ENCODE measurements at regions not wholly inside any gene's neighbourhood (a gene's known extent, or its start where the extent isn't known, plus 50 kb on each side); places are given as distances from the start of the nearest gene placed in this dataset.

DNA sequence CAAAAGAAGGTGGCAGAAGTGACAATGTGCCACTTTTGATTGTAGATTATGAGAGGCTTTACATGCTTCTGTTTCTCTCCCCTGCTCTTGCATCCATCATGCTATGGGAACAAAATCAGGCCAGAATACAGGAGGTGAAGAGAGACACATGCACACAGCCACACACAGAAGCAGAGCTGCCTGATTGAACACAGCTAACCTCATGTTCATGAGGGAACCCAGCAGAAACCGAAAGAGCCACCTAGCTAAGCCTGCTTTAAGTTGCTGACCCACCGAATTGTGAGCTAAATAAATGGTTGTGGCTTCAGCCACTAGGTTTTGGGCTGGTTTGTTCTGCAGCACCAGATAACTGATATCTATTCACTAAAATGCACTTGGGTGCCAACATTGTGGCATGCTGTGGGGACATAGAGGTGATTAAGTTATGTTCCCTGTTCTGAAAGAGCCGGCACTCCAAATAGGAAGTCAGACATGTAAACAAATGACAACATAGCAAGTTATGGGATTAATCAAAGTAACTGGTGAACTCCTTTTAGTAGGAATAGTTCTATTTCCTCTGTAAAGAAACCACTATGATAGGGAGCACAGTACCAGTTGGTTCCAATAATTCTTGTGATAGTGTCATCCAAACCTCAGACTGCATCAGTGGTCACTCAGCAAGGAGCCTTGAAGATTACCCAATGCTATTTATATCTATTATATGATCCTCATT lies 93.6 kb upstream of the TNC start:
- no peak overlapping the region for H3K23ac ChIP-seq (ENCODE audit: low read length)
- no peak overlapping the region for H3K4me2 ChIP-seq (ENCODE audit: low read length)
- no peaks in the 10 kb centered on the region for H3K36me3 ChIP-seq (ENCODE audit: control insufficient read depth, insufficient read depth, low read length)
- H3K27me3 ChIP-seq (ENCODE audit: insufficient read depth, low read length, poor library complexity) = no peaks in the 10 kb centered on the region
- H3K18ac ChIP-seq (ENCODE audit: low read length) = peak overlapping the region; percentile 45
- peak overlapping the region; percentile 57 for H3K56ac ChIP-seq (ENCODE audit: low read length)
- H4K5ac ChIP-seq (ENCODE audit: low read length) = no peak overlapping the region
- H3K27ac ChIP-seq (ENCODE audit: low read depth, low read length) = no peak overlapping the region
- no peak overlapping the region for H3K9ac ChIP-seq (ENCODE audit: low read length)
- no peak overlapping the region for H3K4ac ChIP-seq (ENCODE audit: low read depth, low read length)
- DNase-seq = no peak
- no peak overlapping the region for H3K4me3 ChIP-seq (ENCODE audit: low read length)
- no CpG with 5 or more reads among the region's 3 CpGs for WGBS (ENCODE audit: extremely low coverage, insufficient coverage, low lambda C conversion rate)
- peaks cover 6% of the 10 kb centered on the region for H3K4me1 ChIP-seq (ENCODE audit: control insufficient read depth, low read depth, low read length)
- no peak overlapping the region for H2BK5ac ChIP-seq (ENCODE audit: low read length)
- H4K8ac ChIP-seq (ENCODE audit: low read depth, low read length) = no peak overlapping the region
- no peak overlapping the region for H2BK120ac ChIP-seq (ENCODE audit: low read depth, low read length)
- no peak overlapping the region for H2AK5ac ChIP-seq (ENCODE audit: low read length)
- no peaks in the 10 kb centered on the region for H3K79me1 ChIP-seq (ENCODE audit: low read length)
- no peaks in the 10 kb centered on the region for H3K79me2 ChIP-seq (ENCODE audit: control insufficient read depth, insufficient read depth, low read length)
- H2BK15ac ChIP-seq (replicated peaks; ENCODE audit: low read depth) = no peak overlapping the region

- H2AK5ac ChIP-seq (ENCODE audit: low read length) = no peak overlapping the region
- no peak overlapping the region for H3K4ac ChIP-seq (ENCODE audit: low read depth, low read length)
- H3K4me2 ChIP-seq (ENCODE audit: low read length) = no peak overlapping the region
- no peak overlapping the region for H3K4me3 ChIP-seq (ENCODE audit: low read length)
- H3K18ac ChIP-seq (ENCODE audit: low read length) = no peak overlapping the region
- DNase-seq = no peak
- H3K36me3 ChIP-seq (ENCODE audit: control insufficient read depth, insufficient read depth, low read length) = no peaks in the 10 kb centered on the region
- H2BK120ac ChIP-seq (ENCODE audit: low read depth, low read length) = no peak overlapping the region
- no peaks in the 10 kb centered on the region for H3K79me2 ChIP-seq (ENCODE audit: control insufficient read depth, insufficient read depth, low read length)
- no peak overlapping the region for H2BK15ac ChIP-seq (replicated peaks; ENCODE audit: low read depth)
- no peak overlapping the region for H3K23ac ChIP-seq (ENCODE audit: low read length)
- H3K56ac ChIP-seq (ENCODE audit: low read length) = no peak overlapping the region
- H3K4me1 ChIP-seq (ENCODE audit: control insufficient read depth, low read depth, low read length) = peaks cover 4% of the 10 kb centered on the region
- no peak overlapping the region for H4K8ac ChIP-seq (ENCODE audit: low read depth, low read length)
- H4K5ac ChIP-seq (ENCODE audit: low read length) = no peak overlapping the region
- H2BK5ac ChIP-seq (ENCODE audit: low read length) = no peak overlapping the region
- no peak overlapping the region for H3K27ac ChIP-seq (ENCODE audit: low read depth, low read length)
- no peak overlapping the region for H3K9ac ChIP-seq (ENCODE audit: low read length)
- H3K79me1 ChIP-seq (ENCODE audit: low read length) = no peaks in the 10 kb centered on the region
- no peaks in the 10 kb centered on the region for H3K27me3 ChIP-seq (ENCODE audit: insufficient read depth, low read length, poor library complexity)
Observed at GRCh38 chr9:115212125-115212605, 94.2 kb upstream of the TNC start.

- no peaks in the 10 kb centered on the region for H3K79me2 ChIP-seq (ENCODE audit: control insufficient read depth, insufficient read depth, low read length)
- H2AK5ac ChIP-seq (ENCODE audit: low read length) = no peak overlapping the region
- H3K36me3 ChIP-seq (ENCODE audit: control insufficient read depth, insufficient read depth, low read length) = no peaks in the 10 kb centered on the region
- H3K4me3 ChIP-seq (ENCODE audit: low read length) = no peak overlapping the region
- H4K8ac ChIP-seq (ENCODE audit: low read depth, low read length) = no peak overlapping the region
- no peak overlapping the region for H3K4me2 ChIP-seq (ENCODE audit: low read length)
- no peak overlapping the region for H3K23ac ChIP-seq (ENCODE audit: low read length)
- H2BK5ac ChIP-seq (ENCODE audit: low read length) = no peak overlapping the region
- H3K56ac ChIP-seq (ENCODE audit: low read length) = no peak overlapping the region
- no peak overlapping the region for H3K4ac ChIP-seq (ENCODE audit: low read depth, low read length)
- no peaks in the 10 kb centered on the region for H3K79me1 ChIP-seq (ENCODE audit: low read length)
- WGBS (ENCODE audit: extremely low coverage, insufficient coverage, low lambda C conversion rate) = no CpG with 5 or more reads among the region's 3 CpGs
- H4K5ac ChIP-seq (ENCODE audit: low read length) = no peak overlapping the region
- H3K9ac ChIP-seq (ENCODE audit: low read length) = no peak overlapping the region
- DNase-seq = no peak
- H3K18ac ChIP-seq (ENCODE audit: low read length) = peak overlapping the region; percentile 95
- no peaks in the 10 kb centered on the region for H3K27me3 ChIP-seq (ENCODE audit: insufficient read depth, low read length, poor library complexity)
- H2BK15ac ChIP-seq (replicated peaks; ENCODE audit: low read depth) = peak overlapping the region; percentile 74
- H3K4me1 ChIP-seq (ENCODE audit: control insufficient read depth, low read depth, low read length) = peaks cover 4% of the 10 kb centered on the region
- no peak overlapping the region for H3K27ac ChIP-seq (ENCODE audit: low read depth, low read length)
- no peak overlapping the region for H2BK120ac ChIP-seq (ENCODE audit: low read depth, low read length)
Observed at GRCh38 chr9:115212832-115213231, 94.9 kb upstream of the TNC start.

DNA sequence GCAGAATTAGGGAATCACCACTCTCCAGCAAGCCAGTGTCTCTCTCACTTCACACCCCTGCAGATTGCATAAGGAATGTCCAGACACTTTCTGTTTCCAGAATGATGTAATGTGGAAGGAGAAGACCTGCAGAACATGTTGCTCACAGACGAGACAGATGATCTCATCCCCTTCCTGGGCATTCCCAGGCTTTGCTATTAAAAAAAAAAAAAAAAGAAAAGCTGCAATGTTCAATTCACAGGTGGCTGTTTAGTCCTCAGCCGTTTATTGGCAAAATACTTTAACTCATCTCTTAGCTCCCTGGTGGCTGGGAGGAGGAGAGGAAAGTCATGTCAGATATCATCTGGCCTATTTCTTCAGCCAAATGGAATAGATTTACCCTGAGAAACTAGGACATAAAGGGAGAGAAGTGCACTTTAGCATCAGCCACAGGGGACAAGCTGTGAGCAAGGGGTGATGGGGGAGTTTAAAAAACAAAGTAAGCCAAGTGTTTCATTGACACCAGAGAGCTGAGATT lies 95.9 kb upstream of the TNC start:
- Histone ChIP-seq H3K4me3 (ENCODE audit: low read length) (no peak overlapping the region), H3K4me2 (ENCODE audit: low read length) (no peak overlapping the region), H3K18ac (ENCODE audit: low read length) (peak overlapping the region; percentile 87), H2AK5ac (ENCODE audit: low read length) (no peak overlapping the region), H3K36me3 (ENCODE audit: control insufficient read depth, insufficient read depth, low read length) (no peaks in the 10 kb centered on the region), H3K23ac (ENCODE audit: low read length) (no peak overlapping the region), H2BK15ac (replicated peaks; ENCODE audit: low read depth) (no peak overlapping the region), H3K56ac (ENCODE audit: low read length) (no peak overlapping the region), H3K79me2 (ENCODE audit: control insufficient read depth, insufficient read depth, low read length) (no peaks in the 10 kb centered on the region), H3K9ac (ENCODE audit: low read length) (no peak overlapping the region), H4K8ac (ENCODE audit: low read depth, low read length) (no peak overlapping the region), H3K79me1 (ENCODE audit: low read length) (no peaks in the 10 kb centered on the region), H2BK120ac (ENCODE audit: low read depth, low read length) (no peak overlapping the region), H2BK5ac (ENCODE audit: low read length) (no peak overlapping the region), H4K5ac (ENCODE audit: low read length) (no peak overlapping the region), H3K27me3 (ENCODE audit: insufficient read depth, low read length, poor library complexity) (no peaks in the 10 kb centered on the region), H3K27ac (ENCODE audit: low read depth, low read length) (no peak overlapping the region), H3K4me1 (ENCODE audit: control insufficient read depth, low read depth, low read length) (peaks cover 4% of the 10 kb centered on the region), H3K4ac (ENCODE audit: low read depth, low read length) (peak overlapping the region; percentile 16)
- no CpG with 5 or more reads among the region's 2 CpGs for WGBS (ENCODE audit: extremely low coverage, insufficient coverage, low lambda C conversion rate)
- DNase-seq = peak; percentile 90

DNA sequence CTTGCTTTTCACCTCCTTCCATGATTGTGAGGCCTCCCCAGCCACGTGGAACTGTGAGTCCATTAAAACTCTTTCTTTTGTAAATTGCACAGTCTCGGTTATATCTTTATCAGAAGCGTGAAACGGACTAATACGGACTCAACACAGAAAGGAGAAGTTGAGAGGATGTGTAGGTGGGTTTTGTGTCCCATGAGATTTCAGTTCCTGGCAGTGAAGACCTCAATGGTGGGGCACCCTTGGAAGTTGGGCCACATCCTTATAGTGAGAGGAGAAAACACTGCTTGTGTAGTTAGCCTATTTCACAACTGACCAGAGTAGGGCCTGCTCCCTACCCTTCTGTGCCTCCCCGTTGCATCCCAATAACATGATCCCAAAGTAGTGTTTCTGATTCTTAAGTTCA lies 98.9 kb upstream of the TNC start:
- Histone ChIP-seq H2BK5ac (ENCODE audit: low read length) (no peak overlapping the region), H3K56ac (ENCODE audit: low read length) (no peak overlapping the region), H4K5ac (ENCODE audit: low read length) (no peak overlapping the region), H3K4me2 (ENCODE audit: low read length) (no peak overlapping the region), H4K8ac (ENCODE audit: low read depth, low read length) (no peak overlapping the region), H2BK15ac (replicated peaks; ENCODE audit: low read depth) (no peak overlapping the region), H3K18ac (ENCODE audit: low read length) (no peak overlapping the region), H3K4me3 (ENCODE audit: low read length) (no peak overlapping the region), H3K23ac (ENCODE audit: low read length) (no peak overlapping the region), H3K79me2 (ENCODE audit: control insufficient read depth, insufficient read depth, low read length) (no peaks in the 10 kb centered on the region), H3K27me3 (ENCODE audit: insufficient read depth, low read length, poor library complexity) (no peaks in the 10 kb centered on the region), H3K4me1 (ENCODE audit: control insufficient read depth, low read depth, low read length) (peaks cover 2% of the 10 kb centered on the region), H3K36me3 (ENCODE audit: control insufficient read depth, insufficient read depth, low read length) (no peaks in the 10 kb centered on the region), H3K27ac (ENCODE audit: low read depth, low read length) (no peak overlapping the region), H2AK5ac (ENCODE audit: low read length) (no peak overlapping the region), H3K4ac (ENCODE audit: low read depth, low read length) (no peak overlapping the region), H2BK120ac (ENCODE audit: low read depth, low read length) (no peak overlapping the region), H3K79me1 (ENCODE audit: low read length) (no peaks in the 10 kb centered on the region), H3K9ac (ENCODE audit: low read length) (no peak overlapping the region)
- no peak for DNase-seq
- no CpG with 5 or more reads among the region's 6 CpGs for WGBS (ENCODE audit: extremely low coverage, insufficient coverage, low lambda C conversion rate)
